HG03520 (cell line): ENCODE measurements at regions not wholly inside any gene's neighbourhood (a gene's known extent, or its start where the extent isn't known, plus 50 kb on each side); places are given as distances from the start of the nearest gene placed in this dataset.

Experiments
- ATAC-seq: cut with Tn5 transposase; IDR thresholded peaks from one replicate; pipeline ENCODE4 v1.9.1; 2021; ENCODE audit warnings: mild to moderate bottlenecking, moderate library complexity; ENCODE audit not compliant: unreplicated experiment

DNA sequence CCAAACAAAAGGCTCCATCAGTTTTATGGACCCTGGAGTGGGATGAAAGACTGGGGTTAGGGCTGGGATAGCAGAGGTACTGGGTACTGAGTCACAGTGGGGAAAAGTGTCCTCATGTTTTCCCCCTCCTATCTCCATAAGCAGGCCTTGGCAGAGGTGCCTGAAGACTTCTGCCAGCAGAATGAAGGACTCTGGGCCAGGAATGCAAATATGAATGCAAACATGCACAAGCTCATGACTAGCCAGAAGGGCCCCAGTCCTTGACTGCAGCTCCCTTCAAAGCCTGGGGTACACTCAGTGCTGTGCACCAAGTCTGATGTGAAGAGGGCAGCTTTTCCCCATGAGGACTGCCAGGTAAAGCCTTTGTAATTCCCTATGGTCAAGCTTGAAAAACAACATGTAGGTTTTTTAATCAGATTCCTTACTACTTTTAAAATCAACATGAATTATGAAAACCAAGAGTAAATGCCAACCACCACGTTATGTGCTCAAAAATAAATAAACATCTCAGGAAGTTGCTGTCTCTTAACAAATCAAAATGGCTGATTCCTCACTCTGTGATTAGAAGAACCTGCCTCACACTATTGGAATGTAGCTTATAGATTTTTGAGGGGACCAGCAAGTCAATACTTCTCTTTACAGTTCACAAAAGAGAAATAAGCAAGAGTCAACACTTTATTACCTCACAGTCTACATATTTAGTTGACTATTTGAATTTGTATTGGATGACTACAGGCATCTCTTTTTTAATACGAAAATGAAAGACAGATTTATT lies 1512.0 kb downstream of the ARAP2 start:
- no peak for ATAC-seq

DNA sequence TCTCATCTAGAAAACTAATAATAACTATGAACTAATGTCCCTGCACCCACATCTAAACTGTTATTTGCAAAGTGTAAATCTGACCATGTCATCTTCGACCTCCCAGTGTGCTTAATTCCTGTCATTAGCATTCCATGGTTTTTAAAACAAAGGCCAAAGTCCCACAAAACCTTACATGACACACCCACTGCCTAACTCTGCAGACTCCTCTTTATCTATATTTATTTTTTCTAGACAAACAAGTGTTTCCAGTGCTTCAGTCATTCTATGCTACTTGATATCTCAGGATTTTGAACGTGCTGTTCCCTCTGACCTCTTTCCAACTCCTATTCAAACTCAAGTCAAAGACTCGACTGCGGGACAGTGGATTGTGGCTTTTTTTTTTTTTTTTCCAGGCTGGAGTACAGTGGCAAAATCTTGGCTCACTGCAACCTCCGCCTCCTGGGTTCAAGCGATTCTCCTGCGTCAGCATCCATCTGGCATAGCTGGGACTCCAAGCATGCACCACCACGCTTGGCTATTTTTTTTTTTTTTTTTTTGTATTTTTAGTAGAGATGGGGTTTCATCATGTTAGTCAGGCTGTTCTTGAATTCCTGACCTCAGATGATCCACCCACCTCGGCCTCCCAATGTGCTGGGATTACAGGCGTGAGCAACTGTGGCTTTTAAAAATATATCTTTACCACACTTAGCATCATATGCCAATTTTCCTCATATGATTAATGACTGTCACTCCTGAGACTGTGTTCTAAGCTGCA lies 1511.0 kb downstream of the ARAP2 start:
- ATAC-seq: no peak

DNA sequence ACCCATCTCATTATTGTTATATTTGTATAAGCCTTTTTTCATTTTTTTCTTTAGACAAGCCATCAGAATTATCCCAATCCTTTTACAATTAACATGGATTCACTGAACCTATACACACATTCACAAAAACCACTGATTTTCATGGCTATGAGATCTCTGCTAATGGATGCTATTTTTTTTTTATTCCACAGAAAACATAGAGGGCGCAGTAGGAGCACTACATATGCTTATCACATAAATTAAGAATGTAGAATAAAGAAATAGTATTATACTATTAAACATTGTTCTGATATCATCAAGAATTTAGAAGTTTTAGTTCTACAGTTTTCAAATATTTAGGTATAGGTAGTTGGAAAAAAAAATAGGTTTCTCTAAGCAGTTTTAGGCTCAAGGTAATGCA lies 1477.4 kb downstream of the ARAP2 start:
- ATAC-seq: no peak

DNA sequence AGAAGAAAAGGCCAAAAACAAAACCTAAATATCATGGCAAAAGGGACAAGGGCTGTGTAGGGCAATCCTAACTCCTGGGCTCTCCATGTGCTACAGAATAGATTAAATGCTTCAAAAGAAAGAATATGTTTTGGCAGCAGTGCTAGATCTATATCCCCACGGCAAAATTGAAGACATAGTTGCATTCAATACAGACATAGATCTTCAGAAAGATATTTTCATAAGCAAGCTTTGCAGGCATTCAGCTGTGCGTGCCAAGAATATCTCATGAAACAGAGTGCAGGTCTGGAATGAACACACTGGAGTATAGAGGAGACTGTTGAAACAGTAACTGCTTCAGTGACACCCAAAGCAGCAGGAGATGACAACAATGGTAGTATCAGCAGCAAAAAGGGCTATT lies 1476.9 kb downstream of the ARAP2 start:
- no peak for ATAC-seq

DNA sequence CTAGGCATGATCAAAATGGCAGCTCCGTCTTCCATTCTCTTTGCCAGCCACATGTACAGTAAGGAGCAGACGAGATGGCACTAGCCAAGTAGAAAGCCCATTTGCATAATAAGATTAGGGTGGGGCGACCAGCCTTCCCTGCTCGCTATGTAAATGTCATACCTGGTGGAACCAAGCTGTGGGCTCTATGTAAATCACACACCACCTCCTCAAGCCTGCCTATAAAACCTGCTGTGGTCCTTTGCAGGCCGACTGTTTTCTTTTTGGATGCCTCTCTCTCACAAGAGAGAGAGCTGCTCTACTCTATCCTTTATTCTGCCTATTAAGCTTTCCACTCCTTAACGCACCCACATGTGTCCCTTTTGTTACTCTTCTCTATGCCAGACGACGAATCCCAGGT lies 1472.7 kb downstream of the ARAP2 start:
- ATAC-seq: no peak

DNA sequence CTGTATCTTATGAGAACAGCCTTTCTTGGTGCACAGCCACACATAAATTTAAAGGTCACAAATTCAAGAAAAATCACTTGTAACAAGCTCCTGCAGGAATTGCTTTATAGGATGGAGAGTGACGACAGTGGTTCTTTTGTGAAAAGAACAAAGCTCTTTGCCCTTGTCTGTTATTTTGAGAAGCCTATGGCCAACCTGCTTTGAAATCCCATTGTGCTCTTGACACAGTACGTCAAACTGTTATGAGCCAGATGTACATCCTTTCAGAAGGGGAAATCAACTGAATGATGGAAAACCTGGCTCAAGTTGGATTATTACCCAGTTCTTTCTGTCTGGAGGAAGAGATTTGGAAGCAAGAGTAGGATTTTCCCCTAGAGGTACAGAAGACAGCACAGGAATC lies 1454.2 kb downstream of the ARAP2 start:
- ATAC-seq: no peak

DNA sequence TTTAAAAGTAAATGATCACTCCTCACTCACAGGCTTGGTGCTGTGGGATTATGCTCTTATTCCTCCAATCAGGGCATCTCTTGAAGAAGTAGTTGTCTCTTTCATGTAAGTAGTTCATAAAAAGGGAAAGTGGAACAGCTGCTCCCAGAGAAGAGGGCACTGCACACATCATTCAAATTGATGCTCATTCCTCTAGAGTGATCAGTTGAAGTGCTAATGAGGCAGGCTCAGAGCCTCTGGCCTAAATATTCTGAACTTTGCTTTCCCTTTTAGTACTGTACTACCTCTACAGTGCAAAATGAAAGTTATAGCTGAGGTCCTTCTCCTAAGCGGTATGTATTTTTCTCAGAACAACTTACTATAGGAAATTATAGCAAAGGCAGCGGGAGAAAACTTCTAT lies 1453.1 kb downstream of the ARAP2 start:
- no peak for ATAC-seq

DNA sequence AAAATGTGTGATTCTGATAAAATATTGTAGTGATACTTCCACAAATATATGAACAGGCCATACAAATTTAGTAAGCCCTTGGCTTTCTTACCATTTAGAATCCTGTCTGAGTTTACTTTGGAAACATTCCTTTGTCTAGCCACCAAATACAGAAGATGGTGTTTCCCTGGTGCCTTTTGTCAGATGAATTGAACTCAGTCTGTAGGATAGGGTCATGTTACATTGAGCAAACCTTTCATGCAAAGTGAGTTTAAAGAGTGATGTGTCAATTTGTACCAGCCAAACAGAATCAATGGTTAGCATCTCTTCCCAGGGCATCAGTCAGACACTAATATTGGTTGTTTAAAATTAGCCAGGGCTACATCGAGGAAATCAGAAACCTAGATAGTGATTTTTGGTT lies 1443.4 kb downstream of the ARAP2 start:
- ATAC-seq: no peak

DNA sequence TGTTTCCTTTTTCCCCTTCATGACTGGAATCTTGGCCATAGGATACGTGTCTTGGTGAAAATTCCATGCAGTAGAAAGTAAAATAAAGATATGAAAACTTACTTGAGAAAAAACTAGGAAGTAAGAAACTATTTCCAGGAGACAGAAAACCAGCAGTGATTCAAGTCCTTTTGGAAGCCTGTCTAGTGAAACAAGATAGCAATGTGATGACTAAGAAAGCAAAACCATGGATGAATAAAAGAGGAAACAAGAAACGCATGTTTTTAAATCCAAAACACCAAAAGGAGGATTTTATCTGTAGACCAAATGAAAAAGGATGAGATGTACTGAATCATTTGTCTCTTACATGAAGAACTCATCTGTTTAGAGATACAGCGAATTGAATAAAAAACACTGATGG lies 1430.0 kb downstream of the ARAP2 start:
- ATAC-seq: no peak

DNA sequence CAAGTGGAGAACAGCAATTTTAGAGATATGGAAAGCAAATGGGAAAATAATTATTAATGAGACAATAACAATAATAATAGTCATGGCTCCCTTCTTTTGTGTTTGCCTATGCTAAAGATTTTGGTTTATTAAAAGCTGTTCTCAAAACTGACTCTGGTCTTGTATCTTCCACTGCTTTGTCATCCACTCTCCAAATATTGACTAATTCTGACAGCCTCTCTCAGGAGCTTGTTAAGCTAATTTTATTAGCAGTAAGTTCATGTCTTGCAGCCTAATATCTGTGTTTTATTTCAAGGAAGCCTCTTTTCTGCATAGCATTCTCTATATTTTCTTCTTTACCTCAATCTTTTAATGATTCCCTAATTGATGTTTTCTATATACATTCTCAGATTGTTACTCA lies 1419.8 kb downstream of the ARAP2 start:
- ATAC-seq: no peak

DNA sequence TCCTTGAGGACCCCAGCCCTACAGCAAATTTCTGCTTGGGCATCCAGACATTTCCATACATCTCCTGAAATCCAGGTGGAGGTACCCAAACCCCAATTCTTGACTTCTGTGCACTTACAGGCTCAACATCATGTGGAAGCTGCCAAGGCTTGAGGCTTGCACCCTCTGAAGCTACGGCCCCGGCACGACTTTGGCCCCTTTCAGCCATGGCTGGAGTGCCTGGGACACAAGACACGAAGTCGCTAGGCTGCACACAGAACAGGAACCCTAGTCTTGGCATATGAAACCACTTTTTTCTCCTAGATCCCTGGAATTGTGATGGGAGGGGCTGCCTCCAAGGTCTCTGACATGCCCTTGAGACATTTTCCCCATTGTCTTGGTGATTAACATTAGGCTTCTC lies 1417.7 kb downstream of the ARAP2 start:
- ATAC-seq: no peak

DNA sequence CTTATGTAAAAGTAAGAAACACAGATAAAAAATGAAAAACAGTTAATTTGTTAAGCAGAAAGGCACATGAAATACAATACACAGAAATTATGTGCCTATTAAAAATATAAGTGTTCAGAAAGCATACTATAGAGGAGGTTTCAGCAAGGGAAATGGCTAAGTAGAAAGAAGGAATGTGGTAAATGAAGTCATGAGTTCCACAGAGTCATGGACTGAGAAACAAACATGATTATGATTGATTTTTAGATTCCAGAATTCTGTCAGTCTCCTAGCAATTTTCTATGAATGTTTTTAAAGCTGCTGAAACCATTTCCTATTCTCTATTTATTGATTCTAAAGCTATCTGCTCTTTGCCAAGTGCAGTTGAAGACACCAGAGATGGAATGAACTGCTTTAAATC lies 1398.4 kb downstream of the ARAP2 start:
- no peak for ATAC-seq

DNA sequence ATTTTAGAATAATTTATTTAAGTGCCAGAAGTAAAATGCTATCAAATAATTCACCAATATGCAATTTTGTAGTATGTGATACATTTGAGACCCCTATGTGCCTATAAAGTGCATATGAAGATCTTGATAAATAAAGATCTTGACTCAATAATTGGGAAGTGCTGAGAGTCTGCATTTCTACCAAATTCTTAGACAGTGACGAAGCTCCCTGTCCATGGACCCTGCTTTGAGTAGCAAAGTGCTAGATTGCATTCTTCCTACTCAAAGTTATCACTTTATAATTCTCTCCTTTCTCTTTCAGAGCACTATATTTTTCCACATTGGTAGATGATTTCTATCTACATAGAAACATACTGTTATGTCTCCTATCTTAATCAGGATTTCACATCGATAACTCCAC lies 1393.9 kb downstream of the ARAP2 start:
- ATAC-seq: no peak

DNA sequence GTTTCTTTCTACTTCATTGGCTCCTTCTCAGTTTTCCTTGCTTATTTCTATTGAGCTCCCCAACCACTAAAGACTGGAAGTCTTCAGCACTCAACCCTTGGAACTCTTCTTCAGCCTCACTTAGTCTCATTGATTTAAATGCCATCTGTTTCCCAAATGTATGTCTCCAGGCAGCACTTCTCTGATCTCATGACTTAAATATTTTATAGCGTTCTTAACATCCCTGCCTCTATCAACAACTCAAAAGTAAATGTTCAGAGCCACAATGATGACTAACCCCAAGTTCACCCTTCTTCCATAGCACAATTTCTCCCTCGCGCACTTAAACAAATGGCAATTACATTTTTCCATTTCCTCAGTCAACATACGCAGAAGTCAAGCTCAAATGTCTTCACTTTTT lies 1393.3 kb downstream of the ARAP2 start:
- no peak for ATAC-seq

DNA sequence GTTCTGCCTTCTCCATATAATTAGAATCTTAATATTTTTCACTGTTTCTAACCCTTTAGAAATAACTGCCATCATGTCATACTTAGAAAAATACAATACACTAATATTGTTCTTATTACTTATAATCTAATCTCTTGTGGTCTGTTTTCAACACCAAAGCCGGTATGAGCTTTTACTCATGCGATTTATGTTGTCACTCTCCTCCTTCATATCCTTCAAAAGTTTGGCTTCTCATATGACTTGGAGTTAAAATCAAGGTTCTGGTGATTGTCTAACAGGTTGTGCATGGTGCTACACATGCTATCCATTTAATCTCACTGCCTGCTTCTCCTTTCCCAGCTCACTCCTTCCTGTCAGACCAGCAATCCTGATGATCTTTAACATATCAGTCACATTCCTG lies 1392.9 kb downstream of the ARAP2 start:
- no peak for ATAC-seq

DNA sequence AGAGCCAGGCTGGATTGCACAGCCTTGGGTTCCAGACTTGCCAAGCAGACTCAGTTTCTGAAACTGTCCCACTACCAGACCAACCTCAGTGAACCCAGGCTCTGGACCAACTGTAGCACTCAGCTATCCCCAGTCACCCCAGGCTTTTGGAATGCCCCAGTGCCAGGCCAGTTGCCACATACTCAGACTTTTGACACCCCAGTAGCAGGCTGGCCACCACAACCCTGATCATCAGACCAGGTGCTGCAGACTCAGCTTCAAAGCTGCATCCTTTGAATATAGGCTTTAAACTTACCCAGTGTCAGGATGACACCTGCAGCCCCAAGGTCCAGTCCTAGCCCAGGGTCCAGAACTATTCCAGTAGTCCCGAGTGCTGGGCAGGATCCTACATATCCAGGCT lies 1389.9 kb downstream of the ARAP2 start:
- no peak for ATAC-seq

DNA sequence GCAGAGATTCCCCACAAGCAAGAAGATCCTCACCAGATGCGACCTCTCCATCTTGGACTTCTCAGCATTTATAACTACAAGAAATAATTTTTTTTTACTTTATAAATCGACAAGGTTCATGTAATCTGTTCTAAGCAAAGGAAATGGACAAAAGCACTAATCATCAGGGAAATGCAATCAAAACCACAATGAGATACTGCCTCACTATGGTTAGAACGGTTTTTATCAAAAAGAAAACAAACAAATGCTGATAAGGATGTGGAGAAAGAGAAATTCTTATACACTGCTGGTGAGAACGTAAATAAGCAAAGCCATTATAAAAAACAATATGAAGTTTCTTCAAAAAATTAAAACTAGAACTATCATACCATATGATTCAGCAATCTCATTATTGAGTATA lies 1382.6 kb downstream of the ARAP2 start:
- no peak for ATAC-seq

DNA sequence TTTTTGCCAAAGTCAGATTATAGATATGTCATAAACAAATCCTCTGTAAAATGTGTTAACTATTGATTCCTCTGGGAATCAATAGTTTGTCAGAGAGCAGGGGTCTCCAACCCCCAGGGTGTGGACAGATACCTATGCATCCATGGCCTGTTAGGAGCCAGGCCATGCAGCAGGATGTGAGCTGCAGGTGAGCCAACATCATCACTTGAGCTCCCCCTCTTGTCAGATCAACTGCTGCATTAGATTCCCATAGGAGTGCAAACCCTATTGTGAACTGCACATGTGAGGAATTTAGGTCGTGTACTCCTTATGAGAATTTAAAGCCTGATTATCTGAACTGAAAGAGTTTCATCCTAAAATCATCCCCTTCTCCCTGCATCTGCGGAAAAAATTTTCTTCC lies 1365.4 kb downstream of the ARAP2 start:
- ATAC-seq: no peak

DNA sequence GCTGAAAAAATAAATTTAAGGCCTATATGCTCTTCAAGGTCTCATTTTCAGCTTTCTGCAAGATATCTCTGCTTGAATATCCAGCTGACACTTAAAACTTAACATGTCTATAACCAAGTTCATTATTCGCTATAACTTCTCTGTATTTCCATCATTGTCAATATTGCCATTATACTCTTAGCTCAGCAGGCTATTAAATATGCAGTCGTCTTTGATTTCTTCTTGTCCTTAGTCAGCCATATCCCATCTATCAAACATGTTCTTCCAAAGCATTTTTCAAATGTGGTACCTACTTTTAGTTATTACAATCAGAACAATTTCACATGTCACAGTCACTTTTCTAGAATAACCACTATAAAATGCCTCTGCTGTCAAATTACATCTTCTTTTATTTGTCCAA lies 1364.1 kb downstream of the ARAP2 start:
- ATAC-seq: no peak

DNA sequence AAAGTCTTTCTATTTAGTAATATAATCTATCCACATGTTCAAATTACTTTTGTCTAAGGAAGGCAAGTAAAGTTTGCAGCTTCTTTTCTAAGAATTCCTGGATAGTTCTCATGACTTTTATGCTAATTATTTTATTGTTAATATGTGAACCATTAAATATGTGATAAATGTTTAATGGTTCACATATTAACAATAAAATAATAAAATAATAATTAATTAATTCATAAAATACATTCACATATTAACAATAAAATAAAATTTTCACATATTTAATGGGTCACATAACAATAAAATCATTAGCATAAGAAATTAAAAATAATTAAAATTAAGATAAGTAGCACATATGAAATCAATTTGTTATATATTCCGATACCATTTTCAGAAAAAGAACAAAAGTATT lies 1352.4 kb downstream of the ARAP2 start:
- ATAC-seq: no peak

DNA sequence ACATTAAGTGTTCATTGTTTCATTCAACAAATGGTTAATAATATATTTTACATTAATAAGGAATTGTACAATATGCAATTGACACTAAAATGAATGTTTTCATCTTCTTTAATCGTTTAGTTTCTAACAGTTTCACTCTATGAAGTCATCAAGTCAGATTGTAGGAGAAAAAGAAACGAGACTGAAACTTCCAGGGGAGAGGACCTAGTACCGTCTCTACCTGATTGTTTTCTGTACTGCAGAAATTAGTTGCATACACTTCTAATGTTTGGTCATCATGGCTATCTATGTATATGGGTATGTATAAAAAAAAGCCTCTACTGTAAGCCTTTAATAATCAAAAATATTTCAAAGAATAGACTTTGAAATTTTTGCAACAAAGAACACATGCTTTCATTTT lies 1350.9 kb downstream of the ARAP2 start:
- no peak for ATAC-seq

DNA sequence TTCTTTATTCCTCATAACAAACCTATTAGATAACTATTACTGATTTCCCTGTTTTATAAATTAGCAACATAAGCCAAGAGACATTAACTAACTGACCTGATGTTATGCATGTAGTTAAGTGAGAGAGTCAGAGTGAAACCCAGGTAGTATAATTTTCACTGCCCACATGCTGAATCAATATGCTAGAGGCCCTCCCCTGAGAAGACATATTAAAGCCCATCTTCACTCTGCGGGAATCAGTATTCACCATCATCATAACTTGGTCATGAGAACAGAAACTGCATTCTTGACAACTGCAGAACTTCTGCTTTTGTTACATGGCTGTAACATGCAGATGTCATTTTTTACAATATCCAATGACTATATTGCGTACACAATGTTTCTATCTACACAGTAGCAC lies 1324.3 kb downstream of the ARAP2 start:
- ATAC-seq: no peak

DNA sequence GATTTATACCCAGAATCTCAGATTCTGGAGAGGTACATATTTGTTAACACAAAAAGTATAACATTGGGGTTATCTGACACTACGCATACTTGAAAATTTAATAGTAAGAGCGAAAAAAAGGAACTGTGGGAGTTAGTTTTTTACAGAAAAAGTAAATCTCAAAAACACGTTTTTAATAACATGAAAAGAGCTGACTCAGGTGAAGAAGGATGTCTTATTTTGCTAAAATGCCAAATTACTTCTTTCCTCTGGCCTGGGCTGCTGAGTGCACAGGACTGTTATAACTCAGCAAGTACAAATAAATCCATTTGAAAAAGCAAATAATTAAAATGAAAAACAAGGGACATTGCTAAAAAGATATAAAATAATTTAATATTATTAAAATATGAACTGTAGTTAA lies 1322.9 kb downstream of the ARAP2 start:
- no peak for ATAC-seq
